ENCODE measurements at regions not wholly inside any gene's neighbourhood (a gene's known extent, or its start where the extent isn't known, plus 50 kb on each side); places are given as distances from the start of the nearest gene placed in this dataset.

GRCh38 chr7:97466999-97467740 lies 264.7 kb upstream of the TAC1 start:
- no peak overlapping the region for H3K4me2 ChIP-seq
- BruUV-seq (replicated peaks): no TSS peak
- H2AFZ ChIP-seq: no peak overlapping the region
- no peaks in the 10 kb centered on the region for H3K4me1 ChIP-seq (replicated peaks; ENCODE audit: insufficient read depth)
- H3K4me3 ChIP-seq: no peak overlapping the region
- ChIA-PET CTCF (no interaction called here), POLR2A (ENCODE audit: unreplicated experiment) (no interaction called here)
- H3K27ac ChIP-seq: no peak overlapping the region
- H3K79me2 ChIP-seq (ENCODE audit: low read depth): no peaks in the 10 kb centered on the region
- no peaks in the 10 kb centered on the region for H4K20me1 ChIP-seq (ENCODE audit: insufficient read depth)
- H3K9me2 ChIP-seq (ENCODE audit: insufficient read depth): no peaks in the 10 kb centered on the region
- no peaks in the 10 kb centered on the region for H3K36me3 ChIP-seq (ENCODE audit: low read depth)
- H3K27me3 ChIP-seq (ENCODE audit: insufficient read depth, low read depth): peaks cover 38% of the 10 kb centered on the region
- intact Hi-C loops (cut with micrococcal nuclease; ENCODE audit: unreplicated experiment): no loop called here
- no peak for DNase-seq
- no peaks in the 10 kb centered on the region for H3F3A ChIP-seq (ENCODE audit: insufficient read depth, low read depth)
- no peak for TF ChIP-seq EZH2 (IDR thresholded peaks at IDR 0.05; ENCODE audit: low read depth)
- no peak for TF ChIP-seq CTCF (conservative IDR thresholded peaks at IDR 0.05)
- H3K9me3 ChIP-seq (ENCODE audit: insufficient read depth, low read depth): no peaks in the 10 kb centered on the region

- intact Hi-C loops (cut with micrococcal nuclease; ENCODE audit: unreplicated experiment): no loop called here
- H3K4me2 ChIP-seq: no peak overlapping the region
- no TSS peak for BruUV-seq (replicated peaks)
- H3K27me3 ChIP-seq (ENCODE audit: insufficient read depth, low read depth): peaks cover 26% of the 10 kb centered on the region
- ChIA-PET CTCF (no interaction called here), POLR2A (ENCODE audit: unreplicated experiment) (no interaction called here)
- H3K4me3 ChIP-seq: no peak overlapping the region
- H3K4me1 ChIP-seq (replicated peaks; ENCODE audit: insufficient read depth): no peaks in the 10 kb centered on the region
- no peaks in the 10 kb centered on the region for H3K9me3 ChIP-seq (ENCODE audit: insufficient read depth, low read depth)
- no peak for TF ChIP-seq CTCF (conservative IDR thresholded peaks at IDR 0.05)
- H3F3A ChIP-seq (ENCODE audit: insufficient read depth, low read depth): no peaks in the 10 kb centered on the region
- H3K27ac ChIP-seq: no peak overlapping the region
- no peaks in the 10 kb centered on the region for H4K20me1 ChIP-seq (ENCODE audit: insufficient read depth)
- H3K9me2 ChIP-seq (ENCODE audit: insufficient read depth): no peaks in the 10 kb centered on the region
- no peaks in the 10 kb centered on the region for H3K79me2 ChIP-seq (ENCODE audit: low read depth)
- no peak for DNase-seq
- no peaks in the 10 kb centered on the region for H3K36me3 ChIP-seq (ENCODE audit: low read depth)
- H2AFZ ChIP-seq: no peak overlapping the region
Observed at GRCh38 chr7:97468493-97468892, 263.4 kb upstream of the TAC1 start.

GRCh38 chr7:97470726-97471125 lies 261.2 kb upstream of the TAC1 start:
- H3F3A ChIP-seq (ENCODE audit: insufficient read depth, low read depth): no peaks in the 10 kb centered on the region
- no peak overlapping the region for H3K4me2 ChIP-seq
- no peaks in the 10 kb centered on the region for H3K9me3 ChIP-seq (ENCODE audit: insufficient read depth, low read depth)
- no peak overlapping the region for H3K4me3 ChIP-seq
- no TSS peak for BruUV-seq (replicated peaks)
- CTCF ChIA-PET: no interaction called here
- TF ChIP-seq EZH2 (IDR thresholded peaks at IDR 0.05; ENCODE audit: low read depth) (no peak), CTCF (conservative IDR thresholded peaks at IDR 0.05) (no peak)
- H4K20me1 ChIP-seq (ENCODE audit: insufficient read depth): no peaks in the 10 kb centered on the region
- no peaks in the 10 kb centered on the region for H3K9me2 ChIP-seq (ENCODE audit: insufficient read depth)
- no peaks in the 10 kb centered on the region for H3K36me3 ChIP-seq (ENCODE audit: low read depth)
- no peak overlapping the region for H3K27ac ChIP-seq
- no peak for DNase-seq
- POLR2A ChIA-PET (ENCODE audit: unreplicated experiment): no interaction called here
- H3K79me2 ChIP-seq (ENCODE audit: low read depth): no peaks in the 10 kb centered on the region
- intact Hi-C loops (cut with micrococcal nuclease; ENCODE audit: unreplicated experiment): no loop called here
- H3K27me3 ChIP-seq (ENCODE audit: insufficient read depth, low read depth): peaks cover 14% of the 10 kb centered on the region
- H2AFZ ChIP-seq: no peak overlapping the region
- no peaks in the 10 kb centered on the region for H3K4me1 ChIP-seq (replicated peaks; ENCODE audit: insufficient read depth)
